ENCODE measurements at regions not wholly inside any gene's neighbourhood (a gene's known extent, or its start where the extent isn't known, plus 50 kb on each side); places are given as distances from the start of the nearest gene placed in this dataset.
"Not testable (repeated sequence)": the region's sequence is repeated elsewhere in the genome, so short reads cannot be mapped to it uniquely, and the experiment has no call there.

- not testable (repeated sequence) for TF ChIP-seq NFE2L2 (IDR thresholded peaks at IDR 0.05; ENCODE audit: low read depth, low read length); RCOR1 (IDR thresholded peaks at IDR 0.05; ENCODE audit: insufficient replicate concordance, low read length); USF2 (IDR thresholded peaks at IDR 0.05; ENCODE audit: low read depth, low read length); CTCF (conservative IDR thresholded peaks at IDR 0.05; ENCODE audit: low read depth, low read length); MAFK (IDR thresholded peaks at IDR 0.05; ENCODE audit: low read depth, low read length); POLR2A (IDR thresholded peaks at IDR 0.05; ENCODE audit: low read depth, low read length); FOS (IDR thresholded peaks at IDR 0.05; ENCODE audit: low read depth, low read length); RAD21 (IDR thresholded peaks at IDR 0.05; ENCODE audit: low read length); CHD1 (IDR thresholded peaks at IDR 0.05; ENCODE audit: low read depth, low read length)
These were observed 165.2 kb downstream of the GATB start for GRCh38 chr4:151595629-151596028.

All from IMR-90 (cell line).